Naive thymus-derived CD8-positive, alpha-beta T cell (primary cell): ENCODE measurements at regions not wholly inside any gene's neighbourhood (a gene's known extent, or its start where the extent isn't known, plus 50 kb on each side); places are given as distances from the start of the nearest gene placed in this dataset.

Experiments
- ATAC-seq, 2 donors: fragments of 150-1000 bp; cut with Tn5 transposase in 1 of 2; sonication (Bioruptor Pico), chemical (Tn5 transposase) in 1 of 2; 1 replicate in 1 of 2; 2 replicates in 1 of 2; pipeline ENCODE4 v1.10.0; 2021; ENCODE audit warnings: mild to moderate bottlenecking in 2 of 2, moderate library complexity in 2 of 2
- POLR2A ChIA-PET: fragments of 350-600 bp; sonication (Branson Sonifier 250); formaldehyde crosslinking; loops from one replicate; lab custom pipeline; 2021; ENCODE audit warnings: antibody characterized with exemption; lab: Charles Lee
- DNase-seq, 10 donors: peaks; one replicate each; pipeline versions ENCODE4 v3.0.0 to v3.0.0-alpha.2; 2020 to 2022
- H3K27ac Mint-ChIP-seq, 10 donors: one replicate each; pipeline ENCODE4 v1.8.0; 2020 to 2022; ENCODE audit warnings: mild to moderate bottlenecking in 10 of 10, mixed read lengths in 10 of 10, moderate library complexity in 4 of 10, inconsistent platforms in 1 of 10
- H3K27me3 Mint-ChIP-seq, 5 donors: one replicate each; pipeline ENCODE4 v1.8.0; 2021 to 2022; ENCODE audit warnings: mixed read lengths in 5 of 5
- H3K36me3 Mint-ChIP-seq, 3 donors: one replicate each; pipeline ENCODE4 v1.8.0; 2020 to 2022; ENCODE audit warnings: mixed read lengths in 3 of 3, mild to moderate bottlenecking in 2 of 3, inconsistent platforms in 1 of 3
- H3K4me1 Mint-ChIP-seq, 4 donors: one replicate each; pipeline ENCODE4 v1.8.0; 2021 to 2022; ENCODE audit warnings: mixed read lengths in 4 of 4
- H3K4me3 Mint-ChIP-seq, 10 donors: one replicate each; pipeline ENCODE4 v1.8.0; 2020 to 2022; ENCODE audit warnings: mild to moderate bottlenecking in 10 of 10, mixed read lengths in 10 of 10, moderate library complexity in 6 of 10, inconsistent platforms in 1 of 10
- H3K9me3 Mint-ChIP-seq, 9 donors: one replicate each; pipeline ENCODE4 v1.8.0; 2020 to 2022; ENCODE audit warnings: mixed read lengths in 9 of 9, mild to moderate bottlenecking in 3 of 9, inconsistent platforms in 1 of 9, moderate library complexity in 1 of 9

- Mint-ChIP-seq H3K36me3 (no peaks in the 10 kb centered on the region), H3K27me3 (no peaks in the 10 kb centered on the region), H3K4me1 (no peaks in the 10 kb centered on the region), H3K9me3 (peaks cover 0 to 27% (median 7%) of the 10 kb centered on the region in 9 donors), H3K27ac (no peak overlapping the region), H3K4me3 (no peak overlapping the region)
- DNase-seq (no peak), ATAC-seq (no peak)
- POLR2A ChIA-PET = no interaction called here
These were observed 260.1 kb upstream of the CDH18 start for GRCh38 chr5:20248118-20248517.

DNA sequence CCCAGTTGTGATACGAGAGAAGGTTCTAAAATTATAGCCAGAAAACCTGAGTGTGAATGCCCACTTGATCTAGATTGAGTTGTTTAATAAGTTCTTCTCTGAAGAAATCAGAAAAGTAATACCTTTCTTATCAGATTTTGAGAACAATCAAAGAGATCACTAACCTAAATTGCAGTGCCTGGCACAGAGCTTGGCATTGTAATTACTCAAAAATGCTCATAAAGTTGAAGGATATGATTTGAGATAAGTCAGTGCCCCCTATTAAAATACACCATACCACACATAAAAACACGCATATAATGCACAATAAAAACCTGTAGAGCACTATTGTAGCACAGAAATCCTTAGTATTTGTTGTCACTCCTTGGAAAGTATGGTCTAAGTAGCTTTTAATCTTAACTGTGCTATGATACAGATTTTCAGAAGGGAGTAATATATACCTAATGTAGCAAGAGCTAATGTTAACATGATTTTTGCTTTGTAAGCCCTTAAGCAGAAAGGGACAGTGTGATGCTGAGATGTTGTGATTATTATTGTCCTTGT is 257.5 kb upstream of the CDH18 start:
- Mint-ChIP-seq H3K27me3 (no peaks in the 10 kb centered on the region), H3K9me3 (peaks cover 0 to 19% (median 8%) of the 10 kb centered on the region in 9 donors), H3K4me3 (no peak overlapping the region), H3K36me3 (no peaks in the 10 kb centered on the region), H3K27ac (no peak overlapping the region), H3K4me1 (no peaks in the 10 kb centered on the region)
- POLR2A ChIA-PET = no interaction called here
- ATAC-seq (no peak), DNase-seq (no peak)

DNA sequence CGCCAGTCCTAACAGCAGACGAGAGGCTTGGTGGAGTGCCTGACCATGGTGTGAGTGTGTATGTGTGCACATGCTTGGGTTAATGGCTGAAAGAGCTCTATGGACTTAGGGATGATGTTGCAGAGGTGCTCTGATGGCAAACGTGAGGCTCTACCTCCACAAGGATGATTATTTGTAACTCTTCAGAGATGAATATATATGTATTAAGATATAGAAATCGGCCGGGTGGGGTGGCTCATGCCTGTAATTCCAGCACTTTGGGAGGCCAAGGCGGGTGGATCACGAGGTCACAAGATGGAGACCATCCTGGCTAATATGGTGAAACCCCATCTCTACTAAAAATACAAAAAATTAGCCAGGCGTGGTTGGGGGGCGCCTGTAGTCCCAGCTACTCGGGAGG is 253.4 kb upstream of the CDH18 start:
- DNase-seq = no peak
- H3K4me3 Mint-ChIP-seq = no peak overlapping the region
- H3K27ac Mint-ChIP-seq = no peak overlapping the region
- H3K9me3 Mint-ChIP-seq = peaks cover 0 to 13% (median 2%) of the 10 kb centered on the region in 9 donors
- POLR2A ChIA-PET = no interaction called here
- no peaks in the 10 kb centered on the region for H3K4me1 Mint-ChIP-seq
- no peaks in the 10 kb centered on the region for H3K36me3 Mint-ChIP-seq
- ATAC-seq = no peak
- no peaks in the 10 kb centered on the region for H3K27me3 Mint-ChIP-seq

GRCh38 chr5:20231040-20231439 is 243.0 kb upstream of the CDH18 start:
- ATAC-seq (no peak), DNase-seq (no peak)
- Mint-ChIP-seq H3K4me3 (no peak overlapping the region), H3K9me3 (peaks cover 0 to 23% (median 10%) of the 10 kb centered on the region in 9 donors), H3K27ac (no peak overlapping the region), H3K36me3 (no peaks in the 10 kb centered on the region), H3K4me1 (no peaks in the 10 kb centered on the region), H3K27me3 (peaks cover 0 to 2% (median 0%) of the 10 kb centered on the region in 5 donors)
- POLR2A ChIA-PET = no interaction called here

GRCh38 chr5:20230010-20230409 is 242.0 kb upstream of the CDH18 start:
- H3K4me1 Mint-ChIP-seq = no peaks in the 10 kb centered on the region
- H3K4me3 Mint-ChIP-seq = no peak overlapping the region
- H3K27ac Mint-ChIP-seq = no peak overlapping the region
- H3K36me3 Mint-ChIP-seq = no peaks in the 10 kb centered on the region
- ATAC-seq (no peak), DNase-seq (no peak)
- peaks cover 0 to 2% (median 0%) of the 10 kb centered on the region in 5 donors for H3K27me3 Mint-ChIP-seq
- peaks cover 0 to 27% (median 9%) of the 10 kb centered on the region in 9 donors for H3K9me3 Mint-ChIP-seq
- POLR2A ChIA-PET = no interaction called here

GRCh38 chr5:20229303-20230005 is 241.5 kb upstream of the CDH18 start:
- no peak overlapping the region for H3K4me3 Mint-ChIP-seq
- H3K27me3 Mint-ChIP-seq = peaks cover 0 to 2% (median 0%) of the 10 kb centered on the region in 5 donors
- no peak overlapping the region for H3K27ac Mint-ChIP-seq
- no peak for ATAC-seq
- H3K36me3 Mint-ChIP-seq = no peaks in the 10 kb centered on the region
- no peaks in the 10 kb centered on the region for H3K4me1 Mint-ChIP-seq
- H3K9me3 Mint-ChIP-seq = peaks cover 0 to 30% (median 14%) of the 10 kb centered on the region in 9 donors
- POLR2A ChIA-PET = no interaction called here
- no peak for DNase-seq

DNA sequence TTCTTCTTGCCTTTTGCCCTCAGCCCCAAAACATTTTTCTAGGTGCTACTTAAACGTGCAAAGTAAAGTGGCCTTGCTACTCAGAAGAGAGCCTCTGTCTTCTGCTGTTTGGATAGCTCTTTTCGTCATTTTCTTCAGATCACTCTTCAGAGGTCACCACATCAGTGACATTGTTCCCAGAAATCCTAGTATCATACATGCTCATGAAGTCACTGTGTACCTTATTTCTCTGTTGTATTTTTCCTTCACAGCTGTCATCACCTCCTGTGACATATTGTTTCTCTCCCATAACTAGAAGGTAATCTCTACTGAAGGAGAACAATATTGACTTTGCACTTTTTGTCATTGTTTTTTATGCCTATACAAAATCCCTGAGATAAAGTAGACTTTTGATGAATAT is 237.0 kb upstream of the CDH18 start:
- ATAC-seq (no peak), DNase-seq (no peak)
- Mint-ChIP-seq H3K36me3 (no peaks in the 10 kb centered on the region), H3K4me3 (no peak overlapping the region), H3K9me3 (peaks cover 6 to 39% (median 15%) of the 10 kb centered on the region in 9 donors), H3K4me1 (no peaks in the 10 kb centered on the region), H3K27me3 (peaks cover 0 to under 1% (median 0%) of the 10 kb centered on the region in 5 donors), H3K27ac (no peak overlapping the region)
- POLR2A ChIA-PET = no interaction called here

DNA sequence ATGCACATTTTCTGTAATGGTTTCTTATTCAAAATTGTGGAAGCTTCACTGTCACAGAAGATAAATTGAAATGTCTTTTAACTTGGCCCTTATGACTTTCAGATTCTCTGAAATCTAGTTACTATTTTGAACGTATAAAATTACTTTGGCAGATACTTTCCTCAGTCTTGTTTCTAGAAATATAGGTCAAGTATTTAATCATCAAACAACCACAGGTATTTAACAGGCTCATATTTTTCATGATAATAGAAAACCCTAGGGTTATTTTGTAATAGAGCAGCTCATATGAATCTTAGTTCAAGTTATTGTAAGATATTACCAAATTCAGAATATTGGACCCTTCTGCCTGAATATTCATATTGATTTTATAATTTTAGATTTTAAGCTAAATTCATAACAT is 236.0 kb upstream of the CDH18 start:
- POLR2A ChIA-PET = no interaction called here
- no peaks in the 10 kb centered on the region for H3K27me3 Mint-ChIP-seq
- no peak for ATAC-seq
- no peak overlapping the region for H3K27ac Mint-ChIP-seq
- peaks cover 7 to 43% (median 15%) of the 10 kb centered on the region in 9 donors for H3K9me3 Mint-ChIP-seq
- no peak overlapping the region for H3K4me3 Mint-ChIP-seq
- H3K36me3 Mint-ChIP-seq = no peaks in the 10 kb centered on the region
- no peaks in the 10 kb centered on the region for H3K4me1 Mint-ChIP-seq
- no peak for DNase-seq

- no peak for ATAC-seq
- H3K27ac Mint-ChIP-seq = no peak overlapping the region
- no peaks in the 10 kb centered on the region for H3K4me1 Mint-ChIP-seq
- no peaks in the 10 kb centered on the region for H3K27me3 Mint-ChIP-seq
- peaks cover 7 to 40% (median 16%) of the 10 kb centered on the region in 9 donors for H3K9me3 Mint-ChIP-seq
- POLR2A ChIA-PET = no interaction called here
- H3K4me3 Mint-ChIP-seq = no peak overlapping the region
- no peak for DNase-seq
- no peaks in the 10 kb centered on the region for H3K36me3 Mint-ChIP-seq
These were observed 235.5 kb upstream of the CDH18 start for GRCh38 chr5:20223451-20223850.

DNA sequence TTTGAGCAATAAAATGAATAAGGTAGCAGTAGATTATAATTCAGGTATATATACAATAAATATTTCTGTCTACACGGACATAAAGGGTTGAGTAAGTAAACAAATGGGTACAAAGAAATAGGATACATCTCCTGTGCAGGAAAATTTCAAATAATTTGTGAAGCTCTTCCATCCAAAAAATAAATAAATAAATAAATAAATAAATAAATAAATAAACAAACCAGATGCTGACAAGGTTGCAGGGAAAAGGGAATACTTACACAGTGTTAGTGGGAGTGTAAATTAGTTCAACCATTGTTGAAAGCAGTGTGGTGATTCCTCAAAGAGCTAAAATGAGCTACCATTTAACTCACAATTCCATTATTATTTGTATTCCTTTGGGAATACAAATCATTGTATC is 227.3 kb upstream of the CDH18 start:
- Mint-ChIP-seq H3K36me3 (no peaks in the 10 kb centered on the region), H3K9me3 (peaks cover 0 to 35% (median 19%) of the 10 kb centered on the region in 9 donors), H3K4me1 (no peaks in the 10 kb centered on the region), H3K27me3 (no peaks in the 10 kb centered on the region), H3K27ac (no peak overlapping the region), H3K4me3 (no peak overlapping the region)
- no peak for ATAC-seq
- POLR2A ChIA-PET = no interaction called here
- no peak for DNase-seq

- peaks cover 0 to 33% (median 20%) of the 10 kb centered on the region in 9 donors for H3K9me3 Mint-ChIP-seq
- POLR2A ChIA-PET = no interaction called here
- no peaks in the 10 kb centered on the region for H3K4me1 Mint-ChIP-seq
- H3K27ac Mint-ChIP-seq = no peak overlapping the region
- H3K4me3 Mint-ChIP-seq = no peak overlapping the region
- no peak for DNase-seq
- no peaks in the 10 kb centered on the region for H3K36me3 Mint-ChIP-seq
- H3K27me3 Mint-ChIP-seq = no peaks in the 10 kb centered on the region
- ATAC-seq = no peak
These were observed 225.8 kb upstream of the CDH18 start for GRCh38 chr5:20213803-20214202.

- DNase-seq = no peak
- ATAC-seq = no peak
- Mint-ChIP-seq H3K4me1 (no peaks in the 10 kb centered on the region), H3K4me3 (no peak overlapping the region), H3K27ac (no peak overlapping the region), H3K9me3 (peaks cover 0 to 31% (median 17%) of the 10 kb centered on the region in 9 donors), H3K27me3 (no peaks in the 10 kb centered on the region), H3K36me3 (no peaks in the 10 kb centered on the region)
- POLR2A ChIA-PET = no interaction called here
These were observed 224.7 kb upstream of the CDH18 start for GRCh38 chr5:20212701-20213100.

- no peak for DNase-seq
- H3K4me1 Mint-ChIP-seq = no peaks in the 10 kb centered on the region
- peaks cover 0 to 15% (median 5%) of the 10 kb centered on the region in 9 donors for H3K9me3 Mint-ChIP-seq
- POLR2A ChIA-PET = no interaction called here
- no peaks in the 10 kb centered on the region for H3K27me3 Mint-ChIP-seq
- H3K4me3 Mint-ChIP-seq = no peak overlapping the region
- no peaks in the 10 kb centered on the region for H3K36me3 Mint-ChIP-seq
- no peak for ATAC-seq
- no peak overlapping the region for H3K27ac Mint-ChIP-seq
These were observed 178.5 kb upstream of the CDH18 start for GRCh38 chr5:20166456-20166855.

DNA sequence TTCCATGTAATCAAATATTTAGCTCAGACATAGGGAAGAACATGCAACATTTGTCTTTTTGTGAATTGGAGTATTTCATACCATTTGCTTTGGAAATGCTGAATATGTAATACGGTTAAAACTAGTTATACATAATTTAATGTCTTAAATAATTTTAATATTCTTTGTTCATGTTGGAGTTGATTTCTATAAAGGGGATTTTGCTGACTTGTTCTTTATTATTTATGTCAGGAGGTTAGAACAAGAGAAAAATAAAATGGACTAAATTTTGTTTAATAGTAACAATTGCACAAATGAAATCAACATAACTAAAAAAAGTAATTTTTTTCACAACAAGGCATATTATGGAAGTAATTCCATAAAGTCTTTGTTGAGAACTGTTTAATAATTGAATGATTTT is 170.0 kb upstream of the CDH18 start:
- no peak overlapping the region for H3K27ac Mint-ChIP-seq
- no peak overlapping the region for H3K4me3 Mint-ChIP-seq
- H3K36me3 Mint-ChIP-seq = no peaks in the 10 kb centered on the region
- POLR2A ChIA-PET = no interaction called here
- H3K9me3 Mint-ChIP-seq = peaks cover 0 to 31% (median 16%) of the 10 kb centered on the region in 9 donors
- ATAC-seq = no peak
- no peaks in the 10 kb centered on the region for H3K27me3 Mint-ChIP-seq
- H3K4me1 Mint-ChIP-seq = no peaks in the 10 kb centered on the region
- no peak for DNase-seq
